ENCODE measurements at regions not wholly inside any gene's neighbourhood (a gene's known extent, or its start where the extent isn't known, plus 50 kb on each side); places are given as distances from the start of the nearest gene placed in this dataset.

DNA sequence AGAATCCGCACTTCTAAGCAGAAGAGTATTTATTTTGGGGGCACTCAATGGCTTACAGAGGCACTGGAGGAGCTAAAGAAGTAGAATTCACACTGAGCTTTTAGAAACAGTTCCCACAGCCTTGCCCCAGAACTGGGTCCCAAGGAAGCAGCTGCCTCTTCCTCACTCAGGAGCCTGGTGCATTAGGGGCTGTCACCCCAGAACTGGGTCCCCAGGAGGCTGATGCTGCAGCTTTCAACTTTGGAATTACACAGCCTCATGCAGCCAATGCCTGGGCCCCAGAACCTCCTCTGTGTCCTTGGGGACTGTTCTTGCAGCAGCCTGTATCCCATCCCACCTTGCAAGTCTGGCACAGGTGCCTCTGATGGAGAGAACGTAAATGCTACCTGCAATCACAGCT is 96.4 kb downstream of the DACT2 start:
- TF ChIP-seq CTCF (IDR thresholded peaks at IDR 0.05), result no peak
- no peak for TF ChIP-seq ESRRA (CRISPR knock-in tag; IDR thresholded peaks at IDR 0.05; ENCODE audit: borderline replicate concordance)
- no peak for TF ChIP-seq NR3C1 (CRISPR knock-in tag; conservative IDR thresholded peaks at IDR 0.05; ENCODE audit: low read depth)
- TF ChIP-seq IRF2 (CRISPR knock-in tag; IDR thresholded peaks at IDR 0.05; ENCODE audit: borderline replicate concordance, low read depth), result no peak
